Neuronal stem cell (in vitro differentiated cells): ENCODE measurements at regions not wholly inside any gene's neighbourhood (a gene's known extent, or its start where the extent isn't known, plus 50 kb on each side); places are given as distances from the start of the nearest gene placed in this dataset.

Experiments
- DNase-seq: peaks from one replicate; pipeline ENCODE4 v3.0.0-alpha.2; 2013; ENCODE audit warnings: low spot score
- H2AFZ ChIP-seq: one replicate; pipeline ENCODE4 v1.6.1; 2013; ENCODE audit warnings: mild to moderate bottlenecking, low read length, inconsistent platforms
- H2AK5ac ChIP-seq: 2 replicates; pipeline ENCODE4 v1.6.1; 2013; ENCODE audit warnings: low read depth, mild to moderate bottlenecking, inconsistent platforms, low read length, moderate library complexity, mixed read lengths
- H2BK120ac ChIP-seq: 2 replicates; pipeline ENCODE4 v1.6.1; 2013; ENCODE audit warnings: low read depth, mild to moderate bottlenecking, inconsistent platforms, low read length, moderate library complexity, mixed read lengths
- H2BK12ac ChIP-seq: one replicate; pipeline ENCODE4 v1.6.1; 2013; ENCODE audit warnings: low read length, inconsistent platforms
- H2BK15ac ChIP-seq: 2 replicates; pipeline ENCODE4 v1.6.1; 2013; ENCODE audit warnings: mild to moderate bottlenecking, low read length, inconsistent platforms, mixed read lengths
- H2BK5ac ChIP-seq: one replicate; pipeline ENCODE4 v1.6.1; 2013; ENCODE audit warnings: inconsistent platforms, mild to moderate bottlenecking, low read length, moderate library complexity
- H3K14ac ChIP-seq: one replicate; pipeline ENCODE4 v1.6.1; 2013; ENCODE audit warnings: low read length, inconsistent platforms
- H3K18ac ChIP-seq: 2 replicates; pipeline ENCODE4 v1.6.1; 2013; ENCODE audit warnings: low read length, inconsistent platforms
- H3K23ac ChIP-seq: 2 replicates; pipeline ENCODE4 v1.6.1; 2013; ENCODE audit warnings: low read depth, mild to moderate bottlenecking, mixed read lengths, low read length, inconsistent platforms; ENCODE audit not compliant: poor library complexity
- H3K27ac ChIP-seq: replicated peaks from 3 replicates; pipeline ENCODE4 v1.5.1; 2013; ENCODE audit warnings: low read length, inconsistent platforms
- H3K27me3 ChIP-seq, 3 experiments: 2 replicates each; pipeline ENCODE4 v1.6.1; 2013; ENCODE audit warnings: low read length in 3 of 3, mild to moderate bottlenecking in 2 of 3, inconsistent platforms in 1 of 3, low read depth in 1 of 3, mixed read lengths in 1 of 3, moderate library complexity in 1 of 3; ENCODE audit not compliant: control insufficient read depth in 3 of 3, insufficient read depth in 3 of 3
- H3K36me3 ChIP-seq, 2 donors: replicated peaks in 1 of 2; 2 replicates each; pipeline ENCODE4 v1.6.1; 2013; ENCODE audit warnings: low read length in 2 of 2; ENCODE audit not compliant: control insufficient read depth in 2 of 2, insufficient read depth in 2 of 2
- H3K4ac ChIP-seq: 2 replicates; pipeline ENCODE4 v1.6.1; 2013; ENCODE audit warnings: inconsistent platforms, mild to moderate bottlenecking, low read length, moderate library complexity
- H3K4me1 ChIP-seq, 2 donors: 1 replicate in 1 of 2; 2 replicates in 1 of 2; pipeline ENCODE4 v1.6.1; 2013; ENCODE audit warnings: low read length in 2 of 2, low read depth in 1 of 2; ENCODE audit not compliant: control insufficient read depth in 2 of 2, insufficient read depth in 1 of 2
- H3K4me2 ChIP-seq: one replicate; pipeline ENCODE4 v1.6.1; 2013; ENCODE audit warnings: mild to moderate bottlenecking, low read length, inconsistent platforms; ENCODE audit not compliant: insufficient read depth, poor library complexity, severe bottlenecking
- H3K4me3 ChIP-seq, 2 donors: 2 replicates each; pipeline ENCODE4 v1.5.1; 2013; ENCODE audit warnings: low read length in 2 of 2, mild to moderate bottlenecking in 2 of 2, inconsistent platforms in 1 of 2, moderate library complexity in 1 of 2
- H3K79me1 ChIP-seq: one replicate; pipeline ENCODE4 v1.6.1; 2013; ENCODE audit warnings: low read depth, mild to moderate bottlenecking, inconsistent platforms, low read length, moderate library complexity
- H3K9ac ChIP-seq: one replicate; pipeline ENCODE4 v1.6.1; 2013; ENCODE audit warnings: mild to moderate bottlenecking, low read depth, low read length, inconsistent platforms; ENCODE audit not compliant: poor library complexity
- H3K9me3 ChIP-seq, 2 donors: replicated peaks in 1 of 2; 2 replicates each; pipeline versions ENCODE3 to v1.6.1; 2013; ENCODE audit warnings: low read length in 2 of 2, mild to moderate bottlenecking in 2 of 2, inconsistent platforms in 1 of 2, low read depth in 1 of 2, mixed read lengths in 1 of 2, moderate library complexity in 1 of 2; ENCODE audit not compliant: control insufficient read depth in 2 of 2, insufficient read depth in 1 of 2
- H4K8ac ChIP-seq: one replicate; pipeline ENCODE4 v1.6.1; 2013; ENCODE audit warnings: low read depth, mild to moderate bottlenecking, inconsistent platforms, low read length, moderate library complexity
- H4K91ac ChIP-seq: one replicate; pipeline ENCODE4 v1.6.1; 2013; ENCODE audit warnings: low read length, low read depth, mild to moderate bottlenecking, inconsistent platforms; ENCODE audit not compliant: poor library complexity
- WGBS, 2 donors: extraction: QIAGEN DNeasy Blood & Tissue Kit; methylation state at CpG; one replicate each; pipeline ENCODE4 v1.1.7; 2013; ENCODE audit warnings: missing lambda C conversion rate in 2 of 2, mixed read lengths in 1 of 2; ENCODE audit not compliant: insufficient read length in 2 of 2, insufficient replicate concordance in 1 of 2; ENCODE audit errors: extremely low coverage in 2 of 2; 5-methylcytosine and 5-hydroxymethylcytosine counted together

DNA sequence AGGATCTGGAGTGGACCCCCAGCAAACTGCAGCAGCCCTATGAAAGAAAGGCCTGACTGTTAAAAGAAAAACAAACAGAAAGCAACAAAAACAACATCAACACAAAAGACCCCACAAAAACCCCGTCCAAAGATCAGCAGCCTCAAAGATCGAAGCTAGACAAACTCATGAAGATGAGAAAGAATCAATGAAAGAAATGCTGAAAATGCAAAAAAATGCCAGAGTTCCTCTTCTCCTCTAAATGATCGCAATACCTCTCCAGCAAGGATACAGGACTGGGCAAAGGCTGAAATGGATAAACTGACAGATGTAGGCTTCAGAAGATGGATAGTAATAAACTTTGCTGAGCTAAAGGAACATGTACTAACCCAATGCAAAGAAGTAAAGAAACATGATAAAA lies 526.3 kb upstream of the DAB2 start:
- Histone ChIP-seq H2AK5ac (no peak overlapping the region), H3K4me2 (no peak overlapping the region), H3K23ac (no peak overlapping the region), H2AFZ (no peak overlapping the region), H3K27me3 (no peaks in the 10 kb centered on the region), H2BK12ac (no peak overlapping the region), H3K9ac (no peak overlapping the region), H3K4me1 (no peaks in the 10 kb centered on the region), H3K4me3 (no peak overlapping the region), H4K8ac (no peak overlapping the region), H3K27ac (no peak overlapping the region), H3K14ac (no peak overlapping the region), H2BK120ac (no peak overlapping the region), H3K4ac (no peak overlapping the region), H4K91ac (no peak overlapping the region), H2BK15ac (no peak overlapping the region), H3K9me3 (no peaks in the 10 kb centered on the region), H3K79me1 (no peaks in the 10 kb centered on the region), H3K18ac (no peak overlapping the region), H3K36me3 (no peaks in the 10 kb centered on the region), H2BK5ac (no peak overlapping the region)
- no peak for DNase-seq
- no CpG with 5 or more reads among the region's 3 CpGs for WGBS, 2 donors

DNA sequence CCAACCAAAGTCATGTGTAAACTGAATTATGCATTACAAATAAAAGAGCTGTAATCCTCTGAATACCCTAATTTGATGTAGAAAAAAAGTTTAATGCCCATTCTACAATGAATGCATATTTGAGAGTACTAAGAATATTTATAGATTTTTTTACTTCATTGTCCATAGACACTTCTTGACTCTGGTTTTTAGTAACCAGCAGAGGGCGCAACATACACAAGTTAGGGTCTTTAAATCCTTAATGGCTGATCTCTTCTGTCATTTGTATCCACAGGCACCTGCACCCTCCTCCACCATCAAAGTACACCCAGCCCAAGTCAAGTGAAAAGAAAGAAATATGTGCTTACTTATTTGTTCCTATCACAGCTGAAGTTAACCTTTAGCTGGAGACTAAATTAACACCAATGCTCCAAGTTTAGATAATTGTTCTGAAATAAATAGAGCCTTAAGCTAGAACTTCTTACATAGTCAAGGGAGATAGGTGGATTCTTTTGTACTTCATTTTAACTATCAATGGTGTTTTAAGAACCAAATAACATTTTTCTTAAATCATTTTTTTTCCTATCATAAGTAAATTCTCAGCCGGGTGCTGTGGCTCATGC lies 524.2 kb upstream of the DAB2 start:
- Histone ChIP-seq H3K9ac (no peak overlapping the region), H3K14ac (no peak overlapping the region), H4K91ac (no peak overlapping the region), H3K79me1 (no peaks in the 10 kb centered on the region), H2AFZ (no peak overlapping the region), H3K36me3 (no peaks in the 10 kb centered on the region), H3K4me1 (no peaks in the 10 kb centered on the region), H2AK5ac (no peak overlapping the region), H3K27ac (no peak overlapping the region), H3K4me2 (no peak overlapping the region), H3K27me3 (no peaks in the 10 kb centered on the region), H3K23ac (no peak overlapping the region), H4K8ac (no peak overlapping the region), H2BK5ac (no peak overlapping the region), H2BK12ac (no peak overlapping the region), H3K4ac (no peak overlapping the region), H3K9me3 (no peaks in the 10 kb centered on the region), H2BK15ac (no peak overlapping the region), H3K4me3 (no peak overlapping the region), H3K18ac (no peak overlapping the region), H2BK120ac (no peak overlapping the region)
- peak; percentile 55 for DNase-seq
- WGBS, 2 donors = no CpG with 5 or more reads among the region's 2 CpGs

DNA sequence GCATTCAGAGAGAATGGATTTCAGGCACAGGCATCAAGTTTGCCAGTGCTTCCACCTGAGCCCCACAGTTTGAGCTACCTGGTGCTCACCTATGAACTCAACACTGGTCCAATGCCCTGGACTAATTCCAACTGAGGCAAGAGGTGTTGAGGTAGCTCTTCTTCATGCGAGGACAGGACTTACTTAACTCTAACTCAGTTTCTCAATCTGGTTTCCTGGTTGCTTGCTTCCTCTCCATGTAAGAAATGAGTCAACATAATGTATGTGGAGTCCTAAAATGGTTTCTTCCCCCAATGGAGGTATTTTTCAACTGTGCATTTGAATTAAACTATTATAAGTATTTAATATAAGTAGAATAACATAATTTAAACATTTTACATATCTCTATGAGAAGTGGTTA lies 523.6 kb upstream of the DAB2 start:
- no peaks in the 10 kb centered on the region for H3K36me3 ChIP-seq
- H2AK5ac ChIP-seq = no peak overlapping the region
- no peak overlapping the region for H3K27ac ChIP-seq
- H2BK120ac ChIP-seq = no peak overlapping the region
- no peak overlapping the region for H4K8ac ChIP-seq
- no peak overlapping the region for H2AFZ ChIP-seq
- H2BK5ac ChIP-seq = no peak overlapping the region
- no peak overlapping the region for H2BK15ac ChIP-seq
- no peak overlapping the region for H3K4ac ChIP-seq
- H3K4me1 ChIP-seq = no peaks in the 10 kb centered on the region
- no peaks in the 10 kb centered on the region for H3K27me3 ChIP-seq
- H3K14ac ChIP-seq = no peak overlapping the region
- no peak overlapping the region for H3K4me3 ChIP-seq
- no peak overlapping the region for H3K23ac ChIP-seq
- no peak overlapping the region for H3K4me2 ChIP-seq
- H3K18ac ChIP-seq = no peak overlapping the region
- no peak overlapping the region for H4K91ac ChIP-seq
- H2BK12ac ChIP-seq = no peak overlapping the region
- no peak for DNase-seq
- H3K9me3 ChIP-seq = no peaks in the 10 kb centered on the region
- no CpG with 5 or more reads among the region's 1 CpG for WGBS, 2 donors
- no peak overlapping the region for H3K9ac ChIP-seq
- no peaks in the 10 kb centered on the region for H3K79me1 ChIP-seq

DNA sequence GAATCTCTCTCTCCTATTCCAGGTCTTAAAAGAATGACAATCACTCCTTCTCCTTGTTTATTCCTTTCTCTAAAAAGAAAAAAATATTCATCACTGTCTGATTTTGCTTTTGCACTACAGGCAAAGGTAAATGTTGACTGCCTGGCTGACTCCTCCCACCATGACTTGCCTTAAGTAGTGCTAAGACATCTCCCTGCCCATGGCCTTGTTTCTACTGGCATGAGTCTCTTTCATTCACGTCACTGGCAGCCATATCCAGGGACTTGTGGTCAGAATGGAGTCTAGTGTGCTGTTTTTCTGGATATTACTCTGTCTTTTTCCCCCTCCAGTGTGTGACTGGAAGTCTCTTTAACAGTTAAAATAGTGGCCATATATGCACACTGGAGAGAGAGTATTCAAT lies 522.9 kb upstream of the DAB2 start:
- no peaks in the 10 kb centered on the region for H3K9me3 ChIP-seq
- H3K36me3 ChIP-seq = no peaks in the 10 kb centered on the region
- H3K4ac ChIP-seq = no peak overlapping the region
- DNase-seq = no peak
- H3K79me1 ChIP-seq = no peaks in the 10 kb centered on the region
- no peak overlapping the region for H4K8ac ChIP-seq
- H2BK120ac ChIP-seq = no peak overlapping the region
- H4K91ac ChIP-seq = no peak overlapping the region
- H3K4me3 ChIP-seq = no peak overlapping the region
- no peak overlapping the region for H3K23ac ChIP-seq
- no CpG with 5 or more reads among the region's 1 CpG for WGBS, 2 donors
- H3K27ac ChIP-seq = no peak overlapping the region
- no peak overlapping the region for H2BK12ac ChIP-seq
- no peaks in the 10 kb centered on the region for H3K27me3 ChIP-seq
- no peak overlapping the region for H3K4me2 ChIP-seq
- H2AFZ ChIP-seq = no peak overlapping the region
- H3K14ac ChIP-seq = no peak overlapping the region
- H3K4me1 ChIP-seq = no peaks in the 10 kb centered on the region
- no peak overlapping the region for H2BK15ac ChIP-seq
- no peak overlapping the region for H2AK5ac ChIP-seq
- no peak overlapping the region for H3K18ac ChIP-seq
- no peak overlapping the region for H2BK5ac ChIP-seq
- no peak overlapping the region for H3K9ac ChIP-seq
